ENCODE measurements at regions not wholly inside any gene's neighbourhood (a gene's known extent, or its start where the extent isn't known, plus 50 kb on each side); places are given as distances from the start of the nearest gene placed in this dataset.
A peak's percentile ranks its signal among the peaks of the same experiment; 100 is the strongest.

GRCh38 chr1:81588149-81588548, 212.6 kb upstream of the ADGRL2 start:
- no peaks in the 10 kb centered on the region for H3K79me1 ChIP-seq (ENCODE audit: low read depth, low read length)
- DNase-seq (ENCODE audit: low read depth in 1 of 2, low spot score in 2 of 2) (no peak), FAIRE-seq (no peak)
- H2AK5ac ChIP-seq (ENCODE audit: low read depth, low read length): no peak overlapping the region
- no peak overlapping the region for H3K27ac ChIP-seq (ENCODE audit: low read depth, low read length)
- no peak overlapping the region for H2BK120ac ChIP-seq (replicated peaks; ENCODE audit: low read depth, low read length)
- H4K20me1 ChIP-seq (replicated peaks in 1 of 2; ENCODE audit: control insufficient read depth in 1 of 2, insufficient read depth in 2 of 2, low read length in 2 of 2): no peaks in the 10 kb centered on the region
- H3K4me3 ChIP-seq (ENCODE audit: extremely low read depth in 1 of 4, insufficient read depth in 2 of 4, low read depth in 3 of 4, low read length in 4 of 4): no peak overlapping the region
- no peak overlapping the region for H2BK12ac ChIP-seq (ENCODE audit: low read depth, low read length)
- TF ChIP-seq MAFK (IDR thresholded peaks at IDR 0.05; ENCODE audit: low read depth, low read length): no peak
- no peak for TF ChIP-seq SP1 (IDR thresholded peaks at IDR 0.05; ENCODE audit: low read depth, low read length)
- TF ChIP-seq ZNF274 (IDR thresholded peaks at IDR 0.05; ENCODE audit: borderline replicate concordance, extremely low read depth, low read length): no peak
- no peak for TF ChIP-seq EGR1 (IDR thresholded peaks at IDR 0.05; ENCODE audit: borderline replicate concordance, low read depth, low read length)
- no peak for TF ChIP-seq CBX5 (IDR thresholded peaks at IDR 0.05; ENCODE audit: low read depth, low read length)
- no peak for TF ChIP-seq CHD1 (IDR thresholded peaks at IDR 0.05; ENCODE audit: low read depth, low read length)
- TF ChIP-seq, protein P1, sequence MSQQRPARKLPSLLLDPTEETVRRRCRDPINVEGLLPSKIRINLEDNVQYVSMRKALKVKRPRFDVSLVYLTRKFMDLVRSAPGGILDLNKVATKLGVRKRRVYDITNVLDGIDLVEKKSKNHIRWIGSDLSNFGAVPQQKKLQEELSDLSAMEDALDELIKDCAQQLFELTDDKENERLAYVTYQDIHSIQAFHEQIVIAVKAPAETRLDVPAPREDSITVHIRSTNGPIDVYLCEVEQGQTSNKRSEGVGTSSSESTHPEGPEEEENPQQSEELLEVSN (IDR thresholded peaks at IDR 0.05): no peak
- TF ChIP-seq, protein P2, sequence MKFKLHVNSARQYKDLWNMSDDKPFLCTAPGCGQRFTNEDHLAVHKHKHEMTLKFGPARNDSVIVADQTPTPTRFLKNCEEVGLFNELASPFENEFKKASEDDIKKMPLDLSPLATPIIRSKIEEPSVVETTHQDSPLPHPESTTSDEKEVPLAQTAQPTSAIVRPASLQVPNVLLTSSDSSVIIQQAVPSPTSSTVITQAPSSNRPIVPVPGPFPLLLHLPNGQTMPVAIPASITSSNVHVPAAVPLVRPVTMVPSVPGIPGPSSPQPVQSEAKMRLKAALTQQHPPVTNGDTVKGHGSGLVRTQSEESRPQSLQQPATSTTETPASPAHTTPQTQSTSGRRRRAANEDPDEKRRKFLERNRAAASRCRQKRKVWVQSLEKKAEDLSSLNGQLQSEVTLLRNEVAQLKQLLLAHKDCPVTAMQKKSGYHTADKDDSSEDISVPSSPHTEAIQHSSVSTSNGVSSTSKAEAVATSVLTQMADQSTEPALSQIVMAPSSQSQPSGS (IDR thresholded peaks at IDR 0.05; ENCODE audit: low read length): no peak
- no peak for TF ChIP-seq RBBP5 (IDR thresholded peaks at IDR 0.05; ENCODE audit: borderline replicate concordance, low read depth, low read length)
- TF ChIP-seq BRCA1 (IDR thresholded peaks at IDR 0.05; ENCODE audit: low read depth, low read length): no peak
- no peak for TF ChIP-seq POU5F1 (IDR thresholded peaks at IDR 0.05; ENCODE audit: low read depth, low read length)
- no peak for TF ChIP-seq NANOG (IDR thresholded peaks at IDR 0.05; ENCODE audit: insufficient read depth, low read depth, low read length, poor library complexity, severe bottlenecking)
- no peak overlapping the region for H3K14ac ChIP-seq (ENCODE audit: insufficient read length)
- no peaks in the 10 kb centered on the region; a peak in 1 of 4 replicates for H3K9me3 ChIP-seq (ENCODE audit: insufficient read depth in 2 of 2, low read depth in 1 of 2, low read length in 1 of 2)
- H3K4me2 ChIP-seq (ENCODE audit: insufficient read depth in 1 of 2, low read depth in 2 of 2, low read length in 2 of 2): no peak overlapping the region
- H2AFZ ChIP-seq (ENCODE audit: low read length): peak overlapping the region; percentile 11; the same call in 1 of the 2 replicates
- no peak overlapping the region for H3K23ac ChIP-seq (ENCODE audit: insufficient read length)
- no peak overlapping the region for H4K8ac ChIP-seq (ENCODE audit: extremely low read depth, insufficient read depth, low read length)
- H3K4ac ChIP-seq (replicated peaks; ENCODE audit: insufficient read length, low read depth, low read length): no peak overlapping the region
- no peak overlapping the region for H3K56ac ChIP-seq (replicated peaks; ENCODE audit: insufficient read length, low read depth, low read length)
- no peaks in the 10 kb centered on the region for H3K27me3 ChIP-seq (replicated peaks in 1 of 4; ENCODE audit: control insufficient read depth in 3 of 4, extremely low read depth in 1 of 4, insufficient read depth in 3 of 4, low read length in 3 of 4)
- H2BK20ac ChIP-seq (ENCODE audit: low read length): no peak overlapping the region
- 90% methylated on average over 3 of the region's 3 CpGs; no CpG with 5 or more reads in 1 of the 2 experiments for WGBS, 2 experiments (ENCODE audit: extremely low coverage in 1 of 2, insufficient coverage in 1 of 2, insufficient read length in 1 of 2, insufficient replicate concordance in 2 of 2, low coverage in 1 of 2, low lambda C conversion rate in 2 of 2, missing lambda C conversion rate in 1 of 2)
- H3K18ac ChIP-seq (ENCODE audit: extremely low read depth, low read length): no peak overlapping the region
- H2BK5ac ChIP-seq (ENCODE audit: low read depth, low read length): no peak overlapping the region
- H4K5ac ChIP-seq (ENCODE audit: insufficient read length, low read depth, low read length): no peak overlapping the region
- ChIA-PET CTCF (ENCODE audit: partially characterized antibody) (interaction anchor here (0.6 to 1.3 kb wide), 4 partner anchors 10 to 915 kb away, joined by 3 to 5 read pairs (median 4); no protein-coding TSS in a partner anchor), POLR2A (ENCODE audit: partially characterized antibody) (no interaction called here)
- H3K36me3 ChIP-seq (ENCODE audit: control insufficient read depth in 2 of 4, insufficient read depth in 4 of 4, low read length in 3 of 4): no peaks in the 10 kb centered on the region
- H3K4me1 ChIP-seq (replicated peaks in 1 of 4; ENCODE audit: control insufficient read depth in 3 of 4, insufficient read depth in 4 of 4, low read length in 3 of 4): no peaks in the 10 kb centered on the region
- H3K79me2 ChIP-seq (ENCODE audit: control insufficient read depth in 1 of 2, insufficient read depth in 2 of 2, low read length in 2 of 2): no peaks in the 10 kb centered on the region
- no peak overlapping the region for H3K9ac ChIP-seq (replicated peaks in 1 of 4; ENCODE audit: extremely low read depth in 1 of 4, low read depth in 3 of 4, low read length in 3 of 4)
- H3K23me2 ChIP-seq (ENCODE audit: low read depth, low read length): no peaks in the 10 kb centered on the region
- H2BK15ac ChIP-seq (ENCODE audit: low read length): no peak overlapping the region
- H4K91ac ChIP-seq (replicated peaks; ENCODE audit: insufficient read length, low read length): no peak overlapping the region

Measured in H1 (cell line).